KMS-11 (cell line): ENCODE measurements at regions not wholly inside any gene's neighbourhood (a gene's known extent, or its start where the extent isn't known, plus 50 kb on each side); places are given as distances from the start of the nearest gene placed in this dataset.

Experiments used
- H2AFZ ChIP-seq: fragments of 200-600 bp; sonication (generic); 2 replicates; pipeline ENCODE4 v1.6.1; 2016; ENCODE audit warnings: antibody characterized with exemption, mixed run types, low read depth
- H3K27ac ChIP-seq: fragments of 200-600 bp; sonication (generic); 2 replicates; pipeline ENCODE4 v1.6.1; 2016; ENCODE audit warnings: mild to moderate bottlenecking, mixed run types
- H3K27me3 ChIP-seq: fragments of 200-600 bp; sonication (generic); 2 replicates; pipeline ENCODE4 v1.6.1; 2017; ENCODE audit warnings: mild to moderate bottlenecking, low read depth, mixed run types, moderate library complexity; ENCODE audit not compliant: insufficient read depth
- H3K36me3 ChIP-seq: fragments of 200-600 bp; sonication (generic); 2 replicates; pipeline ENCODE4 v1.6.1; 2017; ENCODE audit warnings: mild to moderate bottlenecking, mixed run types; ENCODE audit not compliant: insufficient read depth
- H3K4me1 ChIP-seq: fragments of 200-600 bp; sonication (generic); 2 replicates; pipeline ENCODE4 v1.6.1; 2016; ENCODE audit warnings: mild to moderate bottlenecking, low read depth, mixed run types; ENCODE audit not compliant: poor library complexity, severe bottlenecking
- H3K4me2 ChIP-seq: fragments of 200-600 bp; sonication (generic); 2 replicates; pipeline ENCODE4 v1.7.0; 2016; ENCODE audit warnings: mild to moderate bottlenecking, mixed run types
- H3K4me3 ChIP-seq: fragments of 200-600 bp; sonication (generic); IDR thresholded peaks from 2 replicates; pipeline ENCODE4 v1.6.1; 2017; ENCODE audit warnings: low read depth, low read length, mixed read lengths; ENCODE audit not compliant: insufficient read depth
- H3K79me2 ChIP-seq: fragments of 200-600 bp; sonication (generic); 2 replicates; pipeline ENCODE4 v1.6.1; 2016; ENCODE audit warnings: low read depth, mixed run types; ENCODE audit not compliant: insufficient read depth
- H3K9ac ChIP-seq: fragments of 200-600 bp; sonication (generic); 2 replicates; pipeline ENCODE4 v1.6.1; 2016; ENCODE audit warnings: mild to moderate bottlenecking, mixed run types
- H4K20me1 ChIP-seq: fragments of 200-600 bp; sonication (generic); 2 replicates; pipeline ENCODE4 v1.6.1; 2016; ENCODE audit warnings: mild to moderate bottlenecking, mixed run types; ENCODE audit not compliant: insufficient read depth
- TF ChIP-seq, protein P1 (sequence below): fragments of 200-600 bp; sonication (generic); conservative IDR thresholded peaks from 2 replicates; pipeline ENCODE4 v1.6.1; 2017; ENCODE audit warnings: low read depth, mild to moderate bottlenecking, antibody characterized with exemption, low read length, moderate library complexity, mixed read lengths

DNA sequence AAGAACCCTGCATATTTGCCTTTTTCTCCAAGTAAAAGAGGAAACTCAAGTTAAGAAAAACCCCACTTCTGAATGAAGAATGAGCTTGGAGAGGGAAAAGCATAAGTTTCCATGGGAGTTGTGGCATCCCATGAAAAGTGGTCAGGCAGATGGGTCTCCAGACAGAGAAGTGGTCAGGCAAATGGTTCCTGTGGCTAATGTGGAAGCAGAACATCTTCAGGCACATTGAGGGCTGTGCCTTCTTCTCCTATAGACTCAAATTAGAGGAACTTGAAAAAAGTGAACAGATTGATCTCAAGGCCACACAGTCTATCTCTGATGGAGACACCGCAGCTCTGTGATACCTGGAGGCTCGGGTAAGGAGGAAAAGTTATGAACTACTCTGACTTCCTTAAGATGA, 55.7 kb upstream of the KIRREL1 start:
- TF ChIP-seq, protein P1, sequence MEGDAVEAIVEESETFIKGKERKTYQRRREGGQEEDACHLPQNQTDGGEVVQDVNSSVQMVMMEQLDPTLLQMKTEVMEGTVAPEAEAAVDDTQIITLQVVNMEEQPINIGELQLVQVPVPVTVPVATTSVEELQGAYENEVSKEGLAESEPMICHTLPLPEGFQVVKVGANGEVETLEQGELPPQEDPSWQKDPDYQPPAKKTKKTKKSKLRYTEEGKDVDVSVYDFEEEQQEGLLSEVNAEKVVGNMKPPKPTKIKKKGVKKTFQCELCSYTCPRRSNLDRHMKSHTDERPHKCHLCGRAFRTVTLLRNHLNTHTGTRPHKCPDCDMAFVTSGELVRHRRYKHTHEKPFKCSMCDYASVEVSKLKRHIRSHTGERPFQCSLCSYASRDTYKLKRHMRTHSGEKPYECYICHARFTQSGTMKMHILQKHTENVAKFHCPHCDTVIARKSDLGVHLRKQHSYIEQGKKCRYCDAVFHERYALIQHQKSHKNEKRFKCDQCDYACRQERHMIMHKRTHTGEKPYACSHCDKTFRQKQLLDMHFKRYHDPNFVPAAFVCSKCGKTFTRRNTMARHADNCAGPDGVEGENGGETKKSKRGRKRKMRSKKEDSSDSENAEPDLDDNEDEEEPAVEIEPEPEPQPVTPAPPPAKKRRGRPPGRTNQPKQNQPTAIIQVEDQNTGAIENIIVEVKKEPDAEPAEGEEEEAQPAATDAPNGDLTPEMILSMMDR: no peak
- no peaks in the 10 kb centered on the region for H3K27me3 ChIP-seq
- no peak overlapping the region for H3K4me2 ChIP-seq

GRCh38 chr1:157941939-157942338, 51.5 kb upstream of the KIRREL1 start:
- Histone ChIP-seq H3K4me1 (no peaks in the 10 kb centered on the region), H4K20me1 (no peaks in the 10 kb centered on the region), H3K27ac (no peak overlapping the region), H3K27me3 (no peaks in the 10 kb centered on the region), H3K36me3 (no peaks in the 10 kb centered on the region), H3K9ac (no peak overlapping the region), H3K4me3 (no peak overlapping the region), H2AFZ (no peak overlapping the region), H3K4me2 (no peak overlapping the region), H3K79me2 (no peaks in the 10 kb centered on the region)
- TF ChIP-seq, protein P1: no peak

More for the DNA sequence above, 55.7 kb upstream of the KIRREL1 start:
- no peak overlapping the region for H3K9ac ChIP-seq
- H3K4me1 ChIP-seq: no peaks in the 10 kb centered on the region
- no peaks in the 10 kb centered on the region for H3K36me3 ChIP-seq
- H3K4me3 ChIP-seq: no peak overlapping the region
- H3K27ac ChIP-seq: no peak overlapping the region
- no peak overlapping the region for H2AFZ ChIP-seq
- no peaks in the 10 kb centered on the region for H3K79me2 ChIP-seq
- H4K20me1 ChIP-seq: no peaks in the 10 kb centered on the region
